CD4-positive, alpha-beta T cell treated with Interleukin-17A for 1 hour (primary cell): ENCODE measurements at regions not wholly inside any gene's neighbourhood (a gene's known extent, or its start where the extent isn't known, plus 50 kb on each side); places are given as distances from the start of the nearest gene placed in this dataset.
"Not testable (repeated sequence)": the region's sequence is repeated elsewhere in the genome, so short reads cannot be mapped to it uniquely, and the experiment has no call there.

Experiments
- DNase-seq: peaks from one replicate; pipeline ENCODE4 v3.0.0-alpha.2; 2020

GRCh38 chr1:219430419-219430818 lies 182.5 kb downstream of the ZC3H11B start:
- DNase-seq = no peak

DNA sequence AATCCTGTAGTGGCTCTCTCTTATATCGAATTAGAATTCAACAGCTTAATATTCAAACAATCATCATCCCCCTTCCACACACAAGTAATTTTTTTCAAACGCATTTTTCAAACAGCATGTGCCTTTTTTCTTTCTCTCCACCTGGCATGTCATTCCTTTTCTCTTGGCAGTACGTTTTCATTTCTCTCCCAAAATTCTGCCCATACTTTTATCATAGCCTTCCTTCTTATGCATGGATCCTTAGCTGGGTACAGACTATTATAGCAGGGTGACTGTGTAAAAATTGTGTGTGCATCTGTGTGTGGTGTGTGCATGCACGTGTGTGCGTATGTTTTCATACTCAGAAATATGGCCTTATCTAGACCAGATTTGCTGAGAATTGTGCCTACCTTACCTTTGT lies 184.3 kb downstream of the ZC3H11B start:
- no peak for DNase-seq

GRCh38 chr1:219427989-219428388 lies 184.9 kb downstream of the ZC3H11B start:
- no peak for DNase-seq

GRCh38 chr1:219427403-219427802 lies 185.5 kb downstream of the ZC3H11B start:
- no peak for DNase-seq

DNA sequence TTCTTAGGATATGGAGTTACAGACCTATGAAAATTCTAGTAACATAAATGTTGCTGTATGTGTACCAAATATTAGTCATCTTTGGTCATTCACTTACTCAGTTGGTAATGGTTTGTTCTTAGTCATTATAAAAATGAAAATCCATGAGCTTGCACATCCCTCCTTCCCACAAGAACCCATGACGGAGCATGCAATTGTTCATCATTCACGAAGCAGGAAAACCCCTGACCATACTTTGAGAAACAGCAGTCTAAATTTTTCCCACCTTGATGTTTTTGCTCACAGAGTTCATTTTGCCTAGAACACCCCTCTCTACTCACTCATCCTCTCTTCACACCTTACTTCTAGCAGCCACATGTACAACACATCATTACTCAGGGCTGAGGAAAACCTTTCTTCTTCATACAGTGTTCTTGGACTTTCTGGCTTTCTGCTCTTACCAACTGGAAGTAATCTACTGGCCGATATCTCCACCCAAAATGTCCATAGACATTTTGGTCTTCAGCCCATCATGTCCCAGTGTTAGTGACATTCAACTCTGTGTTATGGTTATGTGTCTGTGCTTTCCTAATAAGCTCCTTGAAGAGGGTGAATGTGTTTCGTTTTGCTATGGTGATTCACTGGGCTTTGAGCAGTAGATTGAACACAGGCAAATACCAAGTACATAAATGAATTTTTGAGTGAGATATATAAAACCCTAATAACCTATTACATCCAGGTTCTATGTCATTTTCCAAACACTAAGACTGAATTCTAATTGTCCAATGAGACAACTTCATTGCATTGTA lies 189.9 kb downstream of the ZC3H11B start:
- no peak for DNase-seq

DNA sequence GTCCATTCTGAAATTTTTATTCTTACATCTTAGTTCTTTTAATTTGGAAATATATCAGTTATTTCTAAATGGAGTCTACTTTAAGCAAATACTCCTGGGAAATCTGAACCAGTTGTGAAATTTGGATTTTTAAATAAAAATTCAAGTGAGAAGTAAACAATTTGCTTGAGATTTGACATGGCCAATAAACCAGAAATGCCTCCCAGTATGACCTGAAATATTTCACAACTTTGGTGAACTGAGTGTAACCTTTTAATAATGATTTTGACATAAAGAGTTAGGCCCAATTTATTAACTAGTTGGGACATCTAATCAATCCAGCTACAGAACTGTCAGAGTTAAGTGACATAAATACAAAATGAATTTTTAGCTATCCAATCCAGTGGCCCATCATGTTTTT lies 192.0 kb downstream of the ZC3H11B start:
- no peak for DNase-seq

DNA sequence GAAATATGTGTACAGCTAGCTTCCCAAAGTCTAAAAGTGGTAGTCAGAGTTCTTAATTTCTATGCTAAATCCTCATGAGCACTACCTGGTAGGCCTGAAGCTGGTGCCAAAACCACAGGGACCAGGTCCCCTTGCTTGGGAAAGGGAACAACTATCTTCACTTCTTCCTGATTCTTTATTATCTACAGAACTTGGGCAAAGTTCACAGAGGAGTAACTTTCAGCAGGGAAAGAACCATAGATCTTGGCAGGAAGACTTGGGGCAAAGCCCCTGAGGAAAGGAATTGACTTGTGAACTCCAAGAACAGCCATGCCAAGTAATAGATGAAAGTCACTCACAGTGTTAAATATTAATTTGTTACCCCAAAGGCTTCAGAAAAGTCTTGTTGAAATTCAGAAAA lies 193.0 kb downstream of the ZC3H11B start:
- DNase-seq = no peak

GRCh38 chr1:219419065-219419464 lies 193.8 kb downstream of the ZC3H11B start:
- DNase-seq = no peak

GRCh38 chr1:219417610-219418009 lies 195.3 kb downstream of the ZC3H11B start:
- DNase-seq = no peak

DNA sequence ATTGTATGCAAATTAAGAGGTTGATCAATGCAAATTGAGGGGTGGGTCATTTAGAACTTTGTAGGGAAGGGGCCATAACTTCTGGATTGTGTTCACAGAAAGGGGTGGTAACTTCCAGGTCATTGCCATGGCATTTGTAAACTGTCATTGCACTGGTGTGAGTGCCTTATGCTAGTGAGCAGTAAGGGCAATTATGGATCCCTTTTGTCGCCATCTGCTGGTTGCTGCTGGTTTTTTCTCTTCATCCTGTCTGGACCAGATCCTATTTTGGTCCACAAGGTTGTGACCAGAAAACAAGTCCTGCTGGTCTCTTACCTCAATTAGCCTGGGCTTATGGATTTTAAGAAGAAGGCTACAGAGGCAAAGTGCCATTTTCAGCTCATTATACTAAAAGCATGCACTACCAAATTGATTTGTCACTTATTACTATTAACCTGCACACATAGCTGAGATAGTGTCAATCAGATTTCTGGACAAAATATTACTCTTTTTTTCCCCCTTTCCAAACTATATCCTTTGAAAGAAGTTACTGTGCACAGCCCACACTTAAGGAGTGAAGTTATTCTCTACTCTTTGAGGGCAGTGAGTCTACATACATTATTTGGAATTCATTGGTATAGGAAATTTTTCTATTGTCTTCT lies 196.2 kb downstream of the ZC3H11B start:
- DNase-seq = peak; percentile 47

GRCh38 chr1:219415915-219416314 lies 197.0 kb downstream of the ZC3H11B start:
- no peak for DNase-seq

DNA sequence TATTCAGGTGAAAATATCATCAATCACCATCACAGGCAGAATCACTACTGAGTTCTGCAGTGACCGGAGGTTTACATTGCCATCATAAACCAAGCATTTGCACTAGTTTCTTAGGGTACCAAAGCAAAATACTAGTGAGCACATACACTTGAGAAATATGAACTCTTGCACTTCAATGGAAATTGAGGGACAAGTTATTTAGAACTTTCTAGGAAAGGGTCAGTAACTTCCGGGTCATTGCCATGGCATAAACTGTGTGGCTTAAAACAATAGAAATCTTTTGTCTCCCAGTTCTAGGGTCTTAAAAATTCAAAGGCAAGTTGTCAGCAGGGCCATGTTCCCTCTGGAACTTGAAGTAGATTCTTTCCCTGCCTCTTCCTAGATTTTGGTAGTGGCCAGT lies 197.5 kb downstream of the ZC3H11B start:
- DNase-seq = no peak

GRCh38 chr1:219414250-219414649 lies 198.7 kb downstream of the ZC3H11B start:
- no peak for DNase-seq

GRCh38 chr1:219413536-219413935 lies 199.4 kb downstream of the ZC3H11B start:
- no peak for DNase-seq

DNA sequence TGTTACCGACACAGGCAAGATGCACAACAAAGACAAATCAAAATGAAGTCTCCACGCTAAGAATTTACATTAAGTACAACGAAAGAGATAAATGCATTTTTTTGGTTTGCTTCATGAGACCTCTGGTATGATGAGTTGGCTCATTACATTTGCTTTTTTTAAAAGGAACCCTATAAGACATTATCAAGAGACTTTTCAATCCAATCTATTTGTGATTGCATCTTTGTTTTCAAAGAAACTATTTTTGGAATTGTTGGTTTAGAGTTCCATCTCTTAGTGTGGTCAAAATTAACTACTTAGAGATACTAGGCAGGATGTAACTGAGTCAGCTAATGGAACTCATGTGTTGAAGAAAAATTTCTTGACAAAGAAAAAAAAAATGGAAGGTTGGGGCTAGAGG lies 200.1 kb downstream of the ZC3H11B start:
- DNase-seq = no peak

GRCh38 chr1:219410721-219411120 lies 202.2 kb downstream of the ZC3H11B start:
- not testable (repeated sequence) for DNase-seq

DNA sequence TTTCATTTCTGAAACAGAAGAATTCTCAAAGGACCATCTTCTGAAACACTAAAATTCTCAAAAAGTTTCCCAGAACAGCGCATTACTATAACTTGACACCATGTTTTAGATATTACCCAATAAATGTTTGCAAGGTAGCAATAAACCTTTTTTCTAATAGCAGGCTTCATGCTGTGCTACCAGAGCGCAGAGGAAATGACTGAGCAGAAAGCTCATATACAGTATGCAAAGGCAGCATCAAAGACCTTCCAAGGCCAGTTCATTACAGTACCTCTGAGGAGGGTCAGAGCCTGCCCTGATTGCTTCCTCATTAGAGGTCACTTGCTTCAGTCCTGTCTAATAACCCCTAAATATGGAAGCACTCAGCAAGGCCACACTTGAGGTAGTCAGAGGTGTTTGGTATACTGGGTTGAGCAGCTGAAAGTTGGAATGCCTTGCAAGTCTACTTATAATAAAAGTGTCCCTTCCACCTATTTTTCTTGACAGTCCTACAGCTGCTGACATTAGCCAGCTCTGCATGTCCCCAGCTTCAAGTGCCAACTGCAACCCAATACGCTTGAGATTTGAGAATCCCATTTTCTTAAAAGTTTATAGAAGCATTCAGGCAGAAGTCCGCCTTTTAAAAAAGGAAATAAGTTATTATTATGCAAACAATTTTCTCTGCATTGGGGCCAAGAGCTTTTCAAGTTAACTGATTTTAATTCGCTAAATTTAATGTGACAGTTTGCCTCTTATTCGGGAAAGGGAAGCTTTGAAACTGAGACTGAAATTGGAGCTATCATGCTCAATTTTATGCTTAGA lies 207.2 kb downstream of the ZC3H11B start:
- DNase-seq = no peak

- no peak for DNase-seq
Observed at GRCh38 chr1:219404629-219405028, 208.3 kb downstream of the ZC3H11B start.

DNA sequence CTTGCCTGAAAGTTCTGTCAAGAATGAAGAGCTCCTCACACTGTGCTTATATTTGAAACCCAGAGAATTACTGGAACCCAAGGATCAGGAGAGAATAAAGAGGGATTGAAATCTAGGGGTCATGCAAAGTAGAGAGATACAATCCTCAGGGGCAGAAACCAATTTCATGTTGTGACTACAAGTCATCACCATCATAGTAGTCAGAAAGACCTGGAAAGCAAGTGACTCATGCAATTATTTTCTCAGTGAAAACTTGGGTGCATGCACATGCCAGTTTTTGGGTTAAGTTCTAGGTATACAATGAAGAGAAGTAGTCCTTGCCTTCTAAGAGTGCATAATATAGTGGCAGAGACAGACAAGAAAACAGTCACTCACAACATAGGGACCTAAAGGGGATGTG lies 210.0 kb downstream of the ZC3H11B start:
- no peak for DNase-seq

- DNase-seq = no peak
Observed at GRCh38 chr1:219401724-219402625, 210.9 kb downstream of the ZC3H11B start.

GRCh38 chr1:219399446-219399845 lies 213.5 kb downstream of the ZC3H11B start:
- DNase-seq = no peak

GRCh38 chr1:219398815-219399396 lies 214.0 kb downstream of the ZC3H11B start:
- DNase-seq = no peak
